ENCODE measurements at regions not wholly inside any gene's neighbourhood (a gene's known extent, or its start where the extent isn't known, plus 50 kb on each side); places are given as distances from the start of the nearest gene placed in this dataset.

DNA sequence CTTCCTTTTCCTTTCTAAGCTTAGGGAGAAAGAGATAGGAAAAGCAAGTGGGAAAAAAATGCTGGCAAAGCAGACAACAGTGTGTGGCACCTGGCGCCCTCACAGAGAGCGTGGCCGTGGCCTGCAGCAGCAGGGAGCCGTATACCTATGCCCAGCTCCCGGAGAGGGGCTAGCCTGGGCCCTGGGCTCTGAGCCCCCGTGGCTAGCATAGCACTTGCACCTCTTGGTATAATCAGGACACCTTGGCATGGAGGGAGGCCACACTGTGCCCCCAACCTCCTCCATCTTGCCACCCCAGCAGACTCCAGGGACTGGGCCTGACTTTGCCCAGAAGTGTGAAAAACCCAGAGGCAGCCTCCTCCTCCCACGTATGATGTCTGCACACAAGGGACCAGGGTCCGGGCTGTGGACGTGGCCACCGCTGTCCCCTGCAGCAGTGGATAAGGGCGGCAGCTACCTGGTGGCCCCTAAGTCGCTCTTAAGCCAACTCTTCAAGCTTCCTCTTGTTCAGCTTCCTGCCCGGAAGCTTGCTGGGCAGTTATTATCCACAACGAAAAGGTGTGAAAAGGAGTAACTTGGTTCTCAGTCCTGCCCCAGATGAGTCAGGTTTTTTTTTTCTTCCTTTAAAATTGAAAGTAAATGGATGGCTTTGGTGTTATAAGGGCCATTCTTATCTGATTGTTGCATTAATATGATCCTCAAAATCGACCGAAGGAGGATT lies 249.1 kb upstream of the PITRM1 start:
- no peak for DNase-seq

DNA sequence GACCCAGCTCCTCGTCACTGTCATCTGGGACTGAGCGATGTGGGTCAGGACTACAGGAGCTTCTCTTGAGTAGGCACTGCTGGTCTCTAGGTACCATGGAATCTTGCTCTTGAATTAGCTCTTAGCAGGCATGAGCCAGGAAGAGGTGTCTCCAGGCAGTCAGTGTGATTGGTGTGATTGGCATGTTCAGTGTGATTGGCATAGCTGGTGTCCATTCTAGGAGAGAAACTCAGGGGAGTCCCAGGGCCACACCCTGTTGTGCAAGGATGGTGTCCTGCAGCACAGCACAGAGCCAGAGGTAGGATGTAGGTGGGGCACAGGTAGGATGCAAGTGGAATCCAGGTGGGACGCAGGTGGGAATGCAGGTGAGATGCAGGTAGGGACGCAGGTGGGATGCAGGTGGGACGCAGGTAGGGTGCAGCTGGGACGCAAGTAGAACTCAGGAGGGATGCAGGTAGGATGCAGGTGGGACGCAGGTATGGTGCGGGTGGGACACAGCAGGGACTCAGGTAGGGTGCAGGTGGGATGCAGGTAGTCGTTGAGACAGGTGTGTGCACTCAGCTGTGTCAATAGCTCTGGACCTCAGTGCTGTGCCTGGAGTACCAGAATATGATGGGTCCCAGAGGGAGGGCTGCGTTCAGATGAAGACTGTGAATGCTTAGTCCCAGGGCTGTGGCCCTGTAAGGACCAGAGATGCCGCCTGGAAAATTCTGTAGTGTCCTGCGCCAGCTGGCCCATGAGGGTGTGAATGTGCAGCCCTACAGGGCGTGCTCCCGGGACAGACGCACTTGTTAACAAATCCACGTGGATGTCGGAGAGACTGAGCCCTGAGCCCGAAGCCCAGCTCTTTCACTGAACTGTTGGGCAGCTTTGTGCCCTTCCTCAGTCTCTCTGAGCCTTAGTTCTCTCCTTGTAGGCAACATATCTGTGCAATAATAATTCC lies 248.2 kb upstream of the PITRM1 start:
- no peak for DNase-seq

DNA sequence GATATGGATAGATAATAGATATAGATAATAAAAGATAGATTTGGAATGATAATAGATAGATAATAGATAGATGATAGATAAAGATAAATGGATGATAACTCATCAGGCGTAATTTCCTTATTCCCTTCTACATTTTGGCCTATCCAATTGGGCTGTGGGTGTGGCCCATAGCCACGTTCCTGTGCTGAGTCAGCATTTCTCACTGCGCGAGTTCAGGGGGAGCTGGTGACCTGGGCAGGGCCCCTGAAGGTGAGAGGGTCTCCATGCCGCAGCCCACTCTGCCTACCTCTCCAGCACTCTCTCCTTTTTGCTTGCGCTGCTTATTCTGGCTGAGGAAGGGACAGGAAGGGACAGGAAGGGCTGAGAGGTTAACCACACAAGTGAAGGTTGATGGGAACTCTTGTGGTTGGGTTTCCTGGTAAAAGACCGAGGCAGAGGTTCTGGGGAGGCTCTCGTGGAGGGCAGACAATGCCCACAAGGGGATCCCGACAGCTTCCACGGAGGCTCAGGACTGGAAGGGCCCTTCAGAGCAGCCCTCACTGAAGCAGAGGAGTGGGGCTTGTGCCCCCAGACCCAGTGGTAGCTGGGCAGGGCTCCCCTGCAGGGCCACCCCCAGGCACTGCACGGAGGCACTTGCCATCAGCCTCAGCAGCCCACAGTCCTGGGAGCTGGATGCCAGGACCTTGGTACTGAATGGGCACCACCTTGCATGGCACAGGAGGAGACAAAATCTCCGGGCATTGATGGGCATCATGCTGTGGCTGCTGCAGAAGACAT lies 247.3 kb upstream of the PITRM1 start:
- DNase-seq: no peak

DNA sequence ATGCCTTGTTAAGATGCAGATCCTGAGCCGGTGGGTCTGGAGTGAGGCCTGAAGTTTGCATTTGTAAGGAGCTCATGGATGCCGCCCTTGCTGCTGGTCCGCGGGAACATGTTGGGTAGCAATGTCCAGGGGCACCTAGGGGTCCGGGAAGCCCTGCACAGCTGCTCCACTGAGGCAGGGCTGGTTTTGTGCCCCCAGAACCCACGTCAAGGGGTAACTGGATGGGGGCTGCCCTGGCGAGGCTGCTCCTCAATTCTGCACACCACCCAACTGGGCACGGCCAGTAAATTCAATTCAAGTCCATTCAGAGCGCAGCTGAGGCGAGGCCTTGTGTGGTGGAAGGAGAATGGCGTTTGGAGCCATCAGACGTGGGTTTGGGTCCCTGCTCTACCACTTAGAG lies 246.3 kb upstream of the PITRM1 start:
- DNase-seq: no peak

DNA sequence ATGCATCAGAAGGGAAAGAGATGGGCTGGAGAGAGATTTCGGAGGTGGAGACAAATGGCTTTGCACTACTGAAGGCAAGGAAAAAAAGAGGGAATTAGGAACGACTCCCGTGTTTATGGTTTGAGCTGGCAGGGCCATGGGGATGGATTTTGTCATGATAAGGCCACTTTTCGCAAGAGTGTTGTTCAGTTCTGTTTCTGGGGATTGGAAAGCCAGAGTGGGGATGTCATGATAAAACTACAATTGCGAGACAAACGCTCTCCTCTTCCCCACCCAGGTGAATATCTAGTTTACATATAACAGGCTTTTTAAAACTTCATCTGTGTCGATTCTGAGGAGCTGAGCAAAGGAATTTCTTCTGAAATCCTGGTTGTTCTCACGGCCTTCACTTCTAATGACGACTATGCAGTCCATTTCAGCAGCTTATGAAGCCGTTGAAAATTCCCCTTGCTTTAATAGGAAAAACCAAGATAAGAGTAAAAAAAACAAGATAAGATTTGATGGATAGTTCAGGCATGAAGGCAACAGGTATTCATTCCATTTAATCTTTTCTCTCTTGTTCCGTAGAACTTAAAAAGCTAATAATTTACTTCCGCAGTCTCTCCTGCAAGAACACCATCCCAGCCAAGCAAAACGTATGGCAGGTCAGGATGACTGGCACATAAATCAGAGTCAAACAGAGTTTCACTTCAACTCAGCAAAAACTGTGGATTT lies 245.6 kb upstream of the PITRM1 start:
- no peak for DNase-seq

DNA sequence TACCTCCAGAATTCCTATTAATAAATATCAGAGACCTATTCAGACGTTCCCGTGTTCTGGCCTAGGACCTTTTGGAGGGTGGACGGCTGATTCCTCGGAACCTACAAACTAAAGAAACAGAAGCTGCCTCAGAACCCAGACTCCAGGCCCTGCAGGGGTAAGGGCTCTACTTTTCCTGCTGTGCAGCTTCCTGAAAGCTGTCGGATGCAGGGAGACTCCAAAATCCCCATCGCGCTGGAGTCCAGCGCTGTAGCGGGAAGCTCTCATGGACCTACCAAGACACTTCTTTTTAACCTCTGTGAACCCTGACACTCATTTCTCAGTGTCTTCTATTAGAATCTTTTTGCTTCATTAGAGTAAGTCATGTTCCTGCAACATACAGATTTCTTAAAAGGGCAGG lies 244.5 kb upstream of the PITRM1 start:
- DNase-seq: no peak

DNA sequence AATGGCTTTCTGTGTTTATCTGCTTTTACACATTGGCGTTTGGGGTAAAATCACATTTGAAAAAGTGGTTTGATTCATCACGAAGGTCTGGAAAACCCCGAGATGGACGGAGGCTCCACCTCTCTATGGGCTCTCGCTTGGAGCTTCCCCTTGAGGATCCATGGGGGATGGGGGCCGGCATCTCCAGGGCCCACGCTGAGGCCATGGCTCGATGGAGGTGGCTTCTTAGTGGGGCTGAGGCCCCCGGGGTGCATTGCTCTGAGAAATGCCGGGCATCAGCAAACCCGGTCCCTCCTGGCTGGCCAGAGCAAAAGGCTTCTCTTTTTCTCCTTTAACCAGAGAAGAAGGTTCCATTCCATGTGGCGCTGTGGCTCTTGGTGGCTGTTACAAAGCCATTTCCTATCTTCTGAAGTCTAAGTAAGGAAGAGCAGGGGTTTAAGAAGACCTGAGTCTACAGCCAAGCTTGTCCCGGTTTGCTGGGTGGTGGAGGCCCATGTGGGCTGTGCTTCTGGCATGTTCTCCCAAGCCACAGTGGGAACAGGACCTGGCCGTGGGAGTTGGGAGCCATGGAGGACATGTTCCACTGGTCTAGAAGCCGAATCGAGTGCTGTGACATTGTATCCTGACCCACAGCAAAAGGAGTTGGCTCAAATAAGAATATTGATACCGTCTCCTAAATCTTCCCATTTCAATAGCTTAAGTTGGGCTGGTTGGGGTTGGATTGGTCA lies 243.5 kb upstream of the PITRM1 start:
- DNase-seq: no peak

DNA sequence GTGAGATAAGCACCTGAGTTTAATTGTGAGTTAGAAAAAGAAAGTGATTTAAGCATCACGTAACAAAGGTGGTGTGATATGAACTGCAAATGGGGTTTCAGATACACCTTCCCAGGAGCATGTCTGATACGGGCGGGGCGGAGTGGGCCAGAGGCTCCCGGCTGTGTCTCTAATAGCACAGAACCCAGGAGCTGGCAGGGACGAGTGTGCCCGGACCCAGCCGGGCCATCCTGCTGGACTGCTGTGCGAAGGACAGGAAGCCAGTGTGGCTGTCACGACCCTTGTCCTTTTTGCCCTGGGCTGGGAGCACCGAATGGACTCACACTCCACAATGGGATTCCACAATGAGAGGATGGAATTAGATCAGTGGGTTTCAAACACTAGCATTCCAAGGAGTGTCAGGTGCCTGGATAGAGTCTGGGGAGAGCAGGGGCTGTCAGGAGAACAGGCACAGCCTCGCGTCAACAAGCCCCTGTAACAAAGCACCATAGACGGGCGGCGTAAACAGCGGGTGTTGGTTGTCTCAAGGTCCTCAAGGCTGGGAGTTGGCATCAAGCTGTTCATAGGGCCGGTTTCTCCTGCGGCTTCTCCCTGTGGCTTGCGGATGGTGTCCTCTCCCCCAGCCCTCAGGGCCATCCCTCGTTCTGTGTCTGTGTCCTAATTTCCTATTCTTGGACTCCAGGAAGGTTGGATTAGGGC lies 242.6 kb upstream of the PITRM1 start:
- DNase-seq: no peak

DNA sequence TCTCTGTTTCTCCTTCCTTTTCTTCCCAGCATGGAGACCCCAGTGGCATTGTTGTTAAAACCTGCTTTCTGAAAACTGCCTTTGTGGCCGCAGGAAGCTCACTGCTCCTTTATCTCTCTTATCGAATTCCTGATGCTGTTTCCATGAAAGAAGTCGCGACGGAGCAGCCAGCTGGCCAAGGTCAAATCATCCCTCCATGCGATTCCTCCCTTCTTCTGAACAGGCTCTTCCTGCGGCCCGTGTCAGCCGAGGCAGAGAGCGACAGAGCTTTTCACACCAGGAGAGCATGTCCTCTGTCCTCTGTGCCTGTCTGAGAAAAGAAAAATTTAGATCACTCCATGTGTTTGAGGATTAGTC lies 242.1 kb upstream of the PITRM1 start:
- DNase-seq: no peak

DNA sequence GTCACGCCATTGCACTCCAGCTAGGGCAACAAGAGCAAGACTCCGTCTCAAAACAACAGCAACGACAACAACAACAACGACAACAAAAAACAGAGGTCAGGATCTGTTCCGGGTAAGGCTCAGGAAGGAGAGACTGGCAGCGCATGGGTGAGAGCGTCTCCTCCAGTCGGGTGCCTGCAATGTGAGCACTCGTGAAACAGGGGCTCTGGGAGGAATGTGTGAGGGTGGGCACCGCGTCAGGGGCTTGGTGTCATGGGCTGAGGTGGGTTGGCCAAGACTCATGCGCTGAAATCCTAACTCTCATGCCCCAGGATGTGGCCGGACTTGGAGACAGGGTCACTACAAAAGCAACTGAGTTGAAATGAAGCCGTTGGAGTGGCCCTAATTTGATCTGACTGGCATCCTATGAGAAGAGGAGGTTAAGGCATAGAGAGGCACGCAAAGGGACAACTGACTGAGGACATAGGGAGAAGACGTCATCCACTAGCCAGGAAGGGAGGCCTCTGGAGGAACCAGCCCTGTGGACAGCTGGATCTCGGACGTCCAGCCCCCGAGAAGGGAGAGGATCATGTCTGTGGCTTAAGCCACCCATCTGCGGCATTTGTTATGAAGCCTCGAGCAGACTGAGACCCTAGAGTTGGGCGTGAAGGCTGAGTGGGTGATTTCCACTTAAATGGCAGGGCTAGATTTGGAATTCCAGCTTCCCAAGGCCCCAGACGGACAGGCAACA lies 241.5 kb upstream of the PITRM1 start:
- DNase-seq: no peak

DNA sequence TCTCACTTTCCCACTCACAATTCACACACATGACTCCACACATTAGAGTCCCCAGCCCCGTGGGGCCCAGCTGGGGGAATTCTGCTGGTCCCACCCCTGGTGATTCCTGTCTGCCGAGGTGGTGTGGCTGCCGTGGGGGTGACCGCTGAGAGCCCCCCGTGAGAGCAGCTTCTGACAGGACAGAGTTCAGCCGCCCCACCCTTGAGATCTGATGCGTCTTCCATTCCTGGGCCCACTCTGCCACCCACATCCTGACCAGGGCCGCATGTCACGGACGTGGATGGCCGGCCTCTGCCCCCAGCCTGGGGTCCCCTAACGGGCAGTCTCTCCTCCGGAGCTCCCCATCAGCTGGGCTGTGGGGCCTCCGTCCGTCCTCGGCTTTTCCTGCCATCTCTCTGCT lies 240.1 kb upstream of the PITRM1 start:
- DNase-seq: no peak

DNA sequence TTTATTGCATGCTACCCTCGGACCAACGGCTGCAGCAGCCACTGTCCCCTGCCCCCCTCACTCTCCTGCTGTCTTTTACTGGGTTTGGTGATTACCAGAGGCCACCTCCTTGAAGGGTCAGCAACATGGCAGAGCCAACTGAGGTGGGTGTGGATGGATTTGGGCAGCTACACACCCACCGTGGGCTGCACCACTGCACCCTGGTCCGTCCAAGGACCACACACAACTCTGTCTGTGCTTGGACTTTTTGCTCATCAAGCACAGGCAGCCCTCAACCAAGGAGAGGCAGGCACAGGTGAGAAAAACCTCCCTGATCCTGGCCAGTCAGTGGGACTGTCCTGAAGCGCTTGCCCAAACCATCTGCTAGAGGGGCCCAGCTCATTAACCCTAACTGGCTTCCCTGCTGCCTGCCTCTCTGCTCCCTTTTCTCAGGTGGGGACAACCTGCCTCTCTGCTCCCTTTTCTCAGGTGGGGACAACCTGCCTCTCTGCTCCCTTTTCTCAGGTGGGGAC lies 239.5 kb upstream of the PITRM1 start:
- DNase-seq: no peak

DNA sequence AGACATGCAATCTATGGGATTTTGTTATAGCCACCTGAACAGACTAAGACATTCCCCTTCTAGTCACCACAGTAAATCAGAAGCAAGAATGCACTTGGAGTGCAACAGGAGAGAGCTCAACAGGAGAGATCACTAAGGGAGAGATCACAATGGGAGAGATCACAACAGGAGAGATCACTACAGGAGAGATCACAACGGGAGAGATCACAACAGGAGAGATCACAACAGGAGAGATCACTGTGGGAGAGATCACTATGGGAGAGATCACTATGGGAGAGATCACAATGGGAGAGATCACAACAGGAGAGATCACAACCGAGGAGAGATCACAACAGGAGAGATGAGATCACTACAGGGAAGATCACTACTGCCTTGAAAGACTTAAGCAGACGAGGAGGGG lies 238.5 kb upstream of the PITRM1 start:
- DNase-seq: no peak

DNA sequence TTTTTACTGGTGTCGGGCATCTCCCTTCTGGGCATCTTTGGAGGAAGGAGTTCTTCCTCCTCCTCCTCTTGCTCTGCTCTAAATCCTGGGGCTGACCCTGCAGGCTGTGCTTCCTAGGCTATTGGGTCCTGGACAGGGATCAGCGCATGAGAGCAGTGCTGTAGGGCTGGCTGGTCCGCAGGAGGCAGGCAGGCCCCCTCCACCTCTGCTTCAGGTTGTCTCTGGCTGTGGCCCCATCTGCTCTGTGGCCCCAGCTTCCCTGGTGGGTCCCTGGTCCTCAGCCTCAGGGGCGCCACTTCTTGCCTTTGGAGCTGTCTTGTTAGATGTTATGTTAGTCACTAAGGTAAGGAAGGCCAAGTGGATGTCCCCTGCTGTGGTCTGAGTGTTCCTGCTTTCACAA lies 237.3 kb upstream of the PITRM1 start:
- DNase-seq: no peak

DNA sequence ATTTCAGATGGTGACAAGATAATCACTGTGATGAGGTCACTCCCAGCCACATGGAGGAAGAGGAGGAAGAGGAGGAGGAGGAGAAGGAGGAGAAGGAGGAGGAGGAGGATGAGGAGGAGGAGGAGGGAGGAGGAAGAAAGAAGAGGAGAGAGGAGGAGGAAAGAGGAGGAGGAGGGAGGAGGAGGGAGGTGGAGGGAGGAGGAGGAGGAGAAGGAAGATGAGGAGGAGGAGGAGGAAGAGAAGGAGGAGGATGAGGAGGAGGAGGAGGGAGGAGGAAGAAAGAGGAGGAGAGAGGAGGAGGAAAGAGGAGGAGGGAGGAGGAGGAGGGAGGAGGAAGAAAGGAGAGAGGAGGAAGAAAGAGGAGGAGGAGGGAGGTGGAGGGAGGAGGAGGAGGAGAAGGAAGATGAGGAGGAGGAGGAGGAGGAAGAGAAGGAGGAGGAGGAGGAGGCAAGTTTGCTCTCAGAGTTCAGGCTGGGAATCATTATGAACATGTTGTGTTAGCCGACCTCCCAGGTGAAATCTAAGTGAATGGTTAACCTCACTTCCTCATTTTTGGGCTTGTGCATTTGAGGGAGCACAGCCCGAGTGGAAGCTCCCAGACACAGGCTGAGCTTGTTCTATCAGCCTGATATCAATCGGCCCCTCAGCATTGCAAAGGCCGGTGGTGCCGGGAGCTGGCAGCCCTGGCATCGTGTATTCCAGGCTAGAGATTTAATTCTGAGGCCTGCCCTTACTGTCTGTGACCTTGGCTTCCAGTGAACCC lies 236.2 kb upstream of the PITRM1 start:
- DNase-seq: no peak

DNA sequence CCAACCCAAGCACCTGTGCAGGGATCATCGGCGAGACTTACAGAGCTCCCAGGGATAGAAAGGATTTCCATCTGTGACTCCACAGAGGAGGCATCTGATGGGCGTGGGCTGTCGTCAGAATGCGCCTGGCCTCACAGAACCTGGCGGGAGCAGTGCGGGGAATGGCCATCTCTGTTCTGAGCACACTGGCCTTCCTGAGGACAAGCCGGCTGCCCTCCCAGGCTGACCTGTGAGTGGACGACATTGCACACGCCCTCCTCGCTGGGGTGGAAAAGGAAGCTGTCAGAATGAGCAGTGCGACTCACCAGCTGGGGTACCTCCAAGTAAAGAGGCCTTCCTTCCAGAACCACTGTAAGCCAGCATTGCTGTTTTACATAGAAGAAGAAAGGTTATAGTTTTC lies 234.6 kb upstream of the PITRM1 start:
- no peak for DNase-seq

DNA sequence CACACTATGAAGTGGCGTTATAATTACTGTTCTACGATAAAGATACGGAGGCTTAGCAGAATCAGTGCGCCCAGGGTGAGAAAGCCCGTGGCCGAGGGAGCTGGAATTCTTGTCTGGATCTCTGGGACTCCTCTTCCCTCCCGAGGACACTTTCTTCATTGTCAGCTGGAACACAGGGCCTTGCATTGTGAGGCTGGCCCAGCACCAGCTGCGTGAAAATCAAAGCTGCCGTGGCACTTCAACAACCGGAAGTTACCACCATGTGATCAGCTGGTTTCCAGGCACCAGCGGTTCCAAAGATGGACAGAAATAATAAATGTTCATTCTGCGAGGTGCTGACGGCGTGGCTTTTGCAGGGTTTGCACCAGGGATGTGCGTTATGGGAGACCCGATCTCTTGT lies 234.0 kb upstream of the PITRM1 start:
- DNase-seq: no peak

DNA sequence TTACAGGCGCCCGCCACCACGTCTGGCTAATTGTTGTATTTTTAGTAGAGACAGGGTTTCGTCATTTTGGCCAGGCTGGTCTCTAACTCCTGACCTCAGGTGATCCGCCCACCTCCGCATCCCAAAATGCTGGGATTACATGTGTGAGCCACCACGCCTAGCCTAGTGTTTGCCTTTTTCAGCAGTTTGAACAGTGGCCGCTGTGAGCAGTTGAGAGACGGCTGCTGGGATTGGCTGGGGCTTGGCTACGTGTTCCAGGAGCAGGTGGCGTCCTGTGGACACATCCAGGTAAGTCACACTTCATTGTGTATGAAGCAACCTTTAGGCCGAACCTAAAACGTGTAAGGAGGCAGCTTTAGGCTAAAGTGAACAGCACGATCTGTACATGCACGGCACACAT lies 231.8 kb upstream of the PITRM1 start:
- DNase-seq: no peak

DNA sequence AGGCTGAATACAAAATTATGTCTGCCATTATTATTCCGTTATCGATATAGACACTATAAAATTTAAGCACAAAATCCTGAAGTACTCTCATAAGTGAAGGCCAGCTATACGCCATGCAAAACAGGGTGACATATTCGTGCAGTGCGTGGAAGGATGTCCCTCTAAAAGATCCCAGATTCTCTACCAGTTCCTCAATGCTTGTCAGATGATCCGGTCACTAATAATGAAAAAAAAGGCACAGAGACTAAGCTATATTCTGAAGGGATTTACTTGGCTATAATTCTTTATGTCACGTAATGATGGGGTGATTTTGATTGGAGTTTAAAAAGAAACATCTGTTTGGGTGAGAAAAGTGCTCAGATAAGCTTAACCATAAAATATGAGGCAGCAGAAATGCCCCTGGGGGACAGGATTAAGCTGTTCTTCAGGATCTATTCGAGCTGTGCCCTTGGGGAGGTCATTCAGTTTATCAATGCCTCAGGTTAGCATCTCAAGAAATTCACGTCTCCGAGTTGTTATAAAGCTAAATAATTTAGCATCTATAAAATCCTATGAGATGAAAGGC lies 229.7 kb upstream of the PITRM1 start:
- DNase-seq: no peak

All from NCI-H187 (cell line).